Ishikawa (cell line): ENCODE measurements at regions not wholly inside any gene's neighbourhood (a gene's known extent, or its start where the extent isn't known, plus 50 kb on each side); places are given as distances from the start of the nearest gene placed in this dataset.
A peak's percentile ranks its signal among the peaks of the same experiment; 100 is the strongest.

Source experiments
- CEBPB ChIP-seq: IDR thresholded peaks from 2 replicates; pipeline ENCODE4 v1.6.1; 2012
- CREB1 ChIP-seq: IDR thresholded peaks from 2 replicates; pipeline ENCODE4 v1.6.1; 2012; ENCODE audit warnings: low read depth
- EGR1 ChIP-seq: IDR thresholded peaks from 2 replicates; pipeline ENCODE4 v1.6.1; 2012
- EP300 ChIP-seq: IDR thresholded peaks from 2 replicates; pipeline ENCODE4 v1.6.1; 2012; ENCODE audit warnings: borderline replicate concordance
- FOXM1 ChIP-seq: IDR thresholded peaks from 2 replicates; pipeline ENCODE4 v1.6.1; 2012; ENCODE audit warnings: low read depth, borderline replicate concordance
- NFIC ChIP-seq: IDR thresholded peaks from 2 replicates; pipeline ENCODE4 v1.6.1; 2012
- RAD21 ChIP-seq: IDR thresholded peaks from 2 replicates; pipeline ENCODE4 v1.6.1; 2012; ENCODE audit warnings: low read depth
- TAF1 ChIP-seq: IDR thresholded peaks from 2 replicates; pipeline ENCODE4 v1.6.1; 2012; ENCODE audit warnings: low read depth, mild to moderate bottlenecking
- TCF12 ChIP-seq: IDR thresholded peaks from 2 replicates; pipeline ENCODE4 v1.6.1; 2012; ENCODE audit warnings: low read depth
- TEAD4 ChIP-seq: IDR thresholded peaks from 2 replicates; pipeline ENCODE4 v1.6.1; 2012
- YY1 ChIP-seq: IDR thresholded peaks from 2 replicates; pipeline ENCODE4 v1.6.1; 2012; ENCODE audit warnings: low read depth
- ZBTB7A ChIP-seq: IDR thresholded peaks from 2 replicates; pipeline ENCODE4 v1.6.1; 2012; ENCODE audit warnings: low read depth
- TF ChIP-seq, protein P1 (sequence below): IDR thresholded peaks from 2 replicates; pipeline ENCODE4 v1.6.1; 2012
- TF ChIP-seq, protein P2 (sequence below): IDR thresholded peaks from 2 replicates; pipeline ENCODE4 v1.6.1; 2012
- TF ChIP-seq, protein P3 (sequence below): IDR thresholded peaks from 2 replicates; pipeline ENCODE4 v1.6.1; 2012; ENCODE audit warnings: low read depth, mild to moderate bottlenecking

DNA sequence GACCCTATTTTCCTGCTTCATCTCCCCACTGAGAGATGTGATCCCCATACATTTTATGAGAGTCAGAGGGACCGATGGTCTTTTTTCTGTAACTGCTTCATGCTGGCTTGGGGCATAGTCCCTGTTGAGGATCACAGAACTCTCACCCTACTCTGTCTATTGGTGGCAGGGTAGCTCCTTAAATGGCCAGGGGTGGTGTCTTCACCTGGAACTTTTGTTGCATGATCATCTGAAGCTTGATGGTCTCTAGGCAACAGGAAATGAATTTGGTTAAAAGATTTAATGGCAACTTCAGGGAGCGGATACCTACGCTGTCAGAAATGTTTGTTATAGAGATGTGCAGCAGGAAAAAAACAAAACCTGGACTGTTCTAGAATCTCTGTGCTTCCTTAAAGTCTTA is 87.0 kb upstream of the GLIS3 start:
- TF ChIP-seq RAD21 (peak; percentile 30; the same call in 1 of the 2 replicates), FOXM1 (no peak)
- TF ChIP-seq, protein P1, sequence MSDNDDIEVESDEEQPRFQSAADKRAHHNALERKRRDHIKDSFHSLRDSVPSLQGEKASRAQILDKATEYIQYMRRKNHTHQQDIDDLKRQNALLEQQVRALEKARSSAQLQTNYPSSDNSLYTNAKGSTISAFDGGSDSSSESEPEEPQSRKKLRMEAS = no peak

DNA sequence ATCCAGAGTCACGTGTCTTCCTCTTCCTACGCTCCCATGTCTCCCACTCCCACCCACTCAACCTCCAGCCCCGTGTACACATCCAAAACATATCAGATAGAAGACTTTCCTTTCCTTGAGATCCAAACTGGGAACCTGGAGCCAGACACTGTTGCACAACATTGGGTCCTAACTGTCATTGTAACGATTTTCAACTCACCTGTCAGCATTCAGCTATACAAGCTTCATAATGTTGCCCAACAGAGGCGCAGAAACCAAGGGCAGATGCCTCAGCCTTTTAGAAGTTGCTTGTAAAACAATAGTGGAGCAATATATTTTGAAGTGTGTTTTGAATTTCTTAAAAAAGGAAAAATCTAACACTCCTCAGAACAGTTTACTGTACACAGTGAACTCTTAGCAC is 84.9 kb upstream of the GLIS3 start:
- no peak for TF ChIP-seq CREB1
- TF ChIP-seq YY1 = no peak
- no peak for TF ChIP-seq EP300
- TF ChIP-seq, protein P1 = no peak
- TF ChIP-seq TEAD4 = no peak

DNA sequence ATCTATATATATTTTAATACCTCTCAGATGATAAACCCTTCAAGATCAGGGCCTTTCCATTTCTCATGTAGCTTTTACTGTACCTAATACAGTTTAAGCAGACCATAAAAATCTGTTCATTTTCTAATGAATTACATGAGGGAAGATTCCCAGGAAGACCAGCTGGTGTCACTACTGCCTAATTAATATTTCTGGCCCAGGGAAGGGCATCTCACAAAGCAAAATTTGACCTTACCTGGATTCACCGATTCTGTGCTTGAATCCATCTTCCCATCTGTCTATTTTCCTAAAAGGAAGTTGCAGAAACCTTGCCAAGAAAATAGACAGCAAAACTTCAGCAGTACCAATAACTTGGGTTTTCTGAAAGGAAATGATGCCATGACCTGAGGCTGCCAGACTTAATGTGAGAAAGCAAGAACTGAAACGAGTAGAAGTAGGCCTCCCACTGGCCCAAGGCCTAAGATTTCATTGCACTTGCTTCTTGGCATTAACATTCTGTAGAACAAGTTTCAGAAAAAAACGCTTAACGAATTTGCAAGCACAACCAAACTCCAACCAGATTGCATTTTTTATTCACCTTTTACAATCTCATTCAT is 83.0 kb upstream of the GLIS3 start:
- TF ChIP-seq NFIC (no peak), RAD21 (peak; percentile 72)

DNA sequence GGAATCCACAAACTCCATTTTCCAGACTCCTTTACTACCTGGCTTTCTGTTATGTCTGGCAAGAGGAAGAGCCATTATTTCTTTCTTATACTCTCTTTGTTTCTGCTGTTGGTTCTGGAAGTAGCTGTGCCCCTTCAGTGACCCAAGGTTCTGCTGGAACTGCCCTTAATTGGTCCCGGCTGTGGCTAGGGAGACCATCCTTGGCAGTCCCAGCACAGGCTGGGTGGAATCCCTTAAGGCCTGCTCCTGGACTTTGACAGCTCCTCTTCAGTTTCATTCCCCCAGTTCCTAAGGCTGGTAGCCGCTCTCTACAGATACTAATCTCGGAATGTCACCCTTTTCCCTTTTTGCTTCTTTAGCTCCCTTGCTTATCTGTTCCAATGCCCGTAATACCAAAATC is 81.9 kb upstream of the GLIS3 start:
- no peak for TF ChIP-seq YY1
- TF ChIP-seq NFIC = no peak

DNA sequence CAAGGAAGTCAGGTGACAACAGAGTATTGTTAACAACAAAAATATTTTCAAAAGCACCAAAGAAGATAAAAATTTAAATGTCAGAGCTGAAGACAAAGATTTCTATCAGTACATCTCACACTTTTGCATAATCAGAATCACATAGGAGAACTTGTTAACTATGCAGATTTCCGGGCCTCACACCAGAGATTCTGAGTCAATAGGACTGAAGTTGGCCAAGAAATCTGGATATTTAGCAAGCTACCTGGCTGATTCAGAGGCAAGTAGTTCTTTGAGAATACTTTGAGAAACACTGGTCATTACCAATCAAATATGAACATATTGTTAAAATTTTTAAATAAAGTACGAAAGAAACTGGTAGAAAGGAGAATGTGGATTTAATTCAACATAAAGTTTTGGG is 80.5 kb upstream of the GLIS3 start:
- TF ChIP-seq CEBPB (no peak), CREB1 (no peak), EP300 (no peak), NFIC (no peak), TAF1 (no peak), EGR1 (no peak), ZBTB7A (no peak), TCF12 (no peak), RAD21 (no peak), FOXM1 (no peak), TEAD4 (no peak), YY1 (no peak)
- TF ChIP-seq, protein P2, sequence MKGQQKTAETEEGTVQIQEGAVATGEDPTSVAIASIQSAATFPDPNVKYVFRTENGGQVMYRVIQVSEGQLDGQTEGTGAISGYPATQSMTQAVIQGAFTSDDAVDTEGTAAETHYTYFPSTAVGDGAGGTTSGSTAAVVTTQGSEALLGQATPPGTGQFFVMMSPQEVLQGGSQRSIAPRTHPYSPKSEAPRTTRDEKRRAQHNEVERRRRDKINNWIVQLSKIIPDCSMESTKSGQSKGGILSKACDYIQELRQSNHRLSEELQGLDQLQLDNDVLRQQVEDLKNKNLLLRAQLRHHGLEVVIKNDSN = no peak
- TF ChIP-seq, protein P1 = no peak
- TF ChIP-seq, protein P3, sequence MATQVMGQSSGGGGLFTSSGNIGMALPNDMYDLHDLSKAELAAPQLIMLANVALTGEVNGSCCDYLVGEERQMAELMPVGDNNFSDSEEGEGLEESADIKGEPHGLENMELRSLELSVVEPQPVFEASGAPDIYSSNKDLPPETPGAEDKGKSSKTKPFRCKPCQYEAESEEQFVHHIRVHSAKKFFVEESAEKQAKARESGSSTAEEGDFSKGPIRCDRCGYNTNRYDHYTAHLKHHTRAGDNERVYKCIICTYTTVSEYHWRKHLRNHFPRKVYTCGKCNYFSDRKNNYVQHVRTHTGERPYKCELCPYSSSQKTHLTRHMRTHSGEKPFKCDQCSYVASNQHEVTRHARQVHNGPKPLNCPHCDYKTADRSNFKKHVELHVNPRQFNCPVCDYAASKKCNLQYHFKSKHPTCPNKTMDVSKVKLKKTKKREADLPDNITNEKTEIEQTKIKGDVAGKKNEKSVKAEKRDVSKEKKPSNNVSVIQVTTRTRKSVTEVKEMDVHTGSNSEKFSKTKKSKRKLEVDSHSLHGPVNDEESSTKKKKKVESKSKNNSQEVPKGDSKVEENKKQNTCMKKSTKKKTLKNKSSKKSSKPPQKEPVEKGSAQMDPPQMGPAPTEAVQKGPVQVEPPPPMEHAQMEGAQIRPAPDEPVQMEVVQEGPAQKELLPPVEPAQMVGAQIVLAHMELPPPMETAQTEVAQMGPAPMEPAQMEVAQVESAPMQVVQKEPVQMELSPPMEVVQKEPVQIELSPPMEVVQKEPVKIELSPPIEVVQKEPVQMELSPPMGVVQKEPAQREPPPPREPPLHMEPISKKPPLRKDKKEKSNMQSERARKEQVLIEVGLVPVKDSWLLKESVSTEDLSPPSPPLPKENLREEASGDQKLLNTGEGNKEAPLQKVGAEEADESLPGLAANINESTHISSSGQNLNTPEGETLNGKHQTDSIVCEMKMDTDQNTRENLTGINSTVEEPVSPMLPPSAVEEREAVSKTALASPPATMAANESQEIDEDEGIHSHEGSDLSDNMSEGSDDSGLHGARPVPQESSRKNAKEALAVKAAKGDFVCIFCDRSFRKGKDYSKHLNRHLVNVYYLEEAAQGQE = no peak

DNA sequence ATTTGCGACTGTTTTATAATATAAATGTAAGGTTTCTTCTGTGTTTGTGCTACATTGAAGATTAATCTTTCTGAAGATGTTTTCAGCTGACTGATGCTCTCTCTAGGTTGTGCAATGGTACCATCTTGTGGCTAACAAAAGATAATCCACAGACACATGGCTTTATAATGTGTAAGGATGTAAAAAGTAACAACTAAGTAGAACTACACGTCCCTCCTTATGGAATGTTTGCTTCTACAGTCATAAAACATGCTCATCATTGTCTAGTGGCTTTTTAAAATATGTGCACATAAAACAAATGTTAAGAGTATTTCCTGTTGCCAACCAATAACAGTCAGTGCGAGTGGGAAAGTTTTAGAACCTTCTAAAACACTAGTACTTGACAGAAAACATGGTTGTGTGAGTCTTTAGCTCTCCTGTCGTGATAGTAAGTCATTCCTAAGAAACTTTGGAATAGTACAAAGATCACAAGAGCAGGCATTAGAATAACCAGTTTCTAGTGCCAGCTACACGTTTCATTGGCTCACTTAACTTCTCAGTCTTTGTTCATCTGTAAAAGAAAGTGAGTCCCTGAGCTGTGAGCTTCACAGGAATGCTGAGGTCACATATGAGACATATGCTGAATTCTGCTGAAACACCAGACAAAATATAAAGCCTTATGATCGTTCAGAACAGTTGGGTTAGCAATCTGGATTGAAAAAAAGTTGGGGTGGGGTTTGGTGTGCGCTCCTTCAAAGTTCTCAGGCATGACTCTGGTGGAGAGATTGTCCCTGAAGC is 75.7 kb upstream of the GLIS3 start:
- TF ChIP-seq CREB1 (no peak), NFIC (no peak), ZBTB7A (no peak), EGR1 (no peak), TCF12 (no peak), RAD21 (peak; percentile 73), EP300 (no peak)
- TF ChIP-seq, protein P1 = no peak
- TF ChIP-seq, protein P2 = no peak

DNA sequence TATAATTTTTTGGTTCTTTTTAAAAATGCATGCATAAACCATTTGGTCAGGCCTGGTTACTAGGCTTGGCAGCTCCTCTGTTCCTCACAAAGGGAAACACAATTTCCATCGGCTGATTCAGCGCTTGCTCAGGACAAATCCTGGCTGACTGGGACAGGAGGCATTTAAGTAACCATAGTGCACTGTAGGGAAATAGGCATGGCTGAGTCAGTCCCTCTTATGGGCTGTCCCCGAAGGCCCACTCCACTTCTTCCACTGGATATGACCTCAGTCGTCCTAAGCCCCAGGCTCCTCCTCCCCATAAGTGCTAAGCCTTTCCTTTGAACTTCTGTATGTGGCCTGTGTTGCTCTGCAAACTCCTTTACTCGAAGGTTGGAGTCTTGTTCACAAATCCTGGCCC is 71.2 kb upstream of the GLIS3 start:
- TF ChIP-seq CREB1 (no peak), TEAD4 (no peak), EP300 (no peak), CEBPB (no peak), FOXM1 (no peak), YY1 (no peak), TCF12 (no peak), RAD21 (no peak)
- TF ChIP-seq, protein P1 = no peak
- TF ChIP-seq, protein P2 = no peak
